ENCODE measurements at regions not wholly inside any gene's neighbourhood (a gene's known extent, or its start where the extent isn't known, plus 50 kb on each side); places are given as distances from the start of the nearest gene placed in this dataset.

DNA sequence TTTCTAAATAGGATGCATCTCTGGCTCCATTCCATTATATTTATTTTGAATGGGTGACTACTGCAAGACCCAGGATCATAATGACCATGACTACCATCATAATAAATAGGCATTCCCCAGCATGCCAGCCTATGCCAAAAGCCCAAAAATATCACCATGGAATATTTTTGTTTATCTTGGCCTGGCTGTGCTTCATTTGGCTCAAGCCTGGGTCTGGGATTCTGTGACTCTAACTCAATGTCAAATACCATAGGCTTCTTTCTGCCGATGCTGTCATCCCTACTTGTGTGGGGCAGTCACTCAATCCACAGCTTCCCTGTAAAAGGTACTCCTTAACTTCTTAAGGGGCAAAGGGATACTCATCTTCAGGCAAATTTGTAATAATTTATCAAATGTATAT lies 66.6 kb downstream of the DIRAS3 start:
- TF ChIP-seq, protein P1, sequence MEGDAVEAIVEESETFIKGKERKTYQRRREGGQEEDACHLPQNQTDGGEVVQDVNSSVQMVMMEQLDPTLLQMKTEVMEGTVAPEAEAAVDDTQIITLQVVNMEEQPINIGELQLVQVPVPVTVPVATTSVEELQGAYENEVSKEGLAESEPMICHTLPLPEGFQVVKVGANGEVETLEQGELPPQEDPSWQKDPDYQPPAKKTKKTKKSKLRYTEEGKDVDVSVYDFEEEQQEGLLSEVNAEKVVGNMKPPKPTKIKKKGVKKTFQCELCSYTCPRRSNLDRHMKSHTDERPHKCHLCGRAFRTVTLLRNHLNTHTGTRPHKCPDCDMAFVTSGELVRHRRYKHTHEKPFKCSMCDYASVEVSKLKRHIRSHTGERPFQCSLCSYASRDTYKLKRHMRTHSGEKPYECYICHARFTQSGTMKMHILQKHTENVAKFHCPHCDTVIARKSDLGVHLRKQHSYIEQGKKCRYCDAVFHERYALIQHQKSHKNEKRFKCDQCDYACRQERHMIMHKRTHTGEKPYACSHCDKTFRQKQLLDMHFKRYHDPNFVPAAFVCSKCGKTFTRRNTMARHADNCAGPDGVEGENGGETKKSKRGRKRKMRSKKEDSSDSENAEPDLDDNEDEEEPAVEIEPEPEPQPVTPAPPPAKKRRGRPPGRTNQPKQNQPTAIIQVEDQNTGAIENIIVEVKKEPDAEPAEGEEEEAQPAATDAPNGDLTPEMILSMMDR (conservative IDR thresholded peaks at IDR 0.05; ENCODE audit: low read depth, low read length) = no peak
- TF ChIP-seq EZH2 (IDR thresholded peaks at IDR 0.05; ENCODE audit: borderline replicate concordance, low read depth, low read length, poor library complexity, severe bottlenecking) = no peak
